HL-60 (cell line): ENCODE measurements at regions not wholly inside any gene's neighbourhood (a gene's known extent, or its start where the extent isn't known, plus 50 kb on each side); places are given as distances from the start of the nearest gene placed in this dataset.

Source experiments
- DNase-seq, 2 experiments: peaks; one replicate each; pipeline ENCODE4 v3.0.0-alpha.2; 2010 to 2020; ENCODE audit warnings: low read depth in 1 of 2, low spot score in 1 of 2
- H3K27ac ChIP-seq: fragments of 250-450 bp; sonication (Bioruptor Pico); replicated peaks from 2 replicates; pipeline ENCODE4 v1.5.1; 2020; ENCODE audit warnings: mild to moderate bottlenecking, moderate library complexity
- H3K27me3 ChIP-seq: fragments of 250-450 bp; sonication (Bioruptor Pico); 2 replicates; pipeline ENCODE4 v1.5.1; 2021; ENCODE audit warnings: mild to moderate bottlenecking, moderate library complexity; ENCODE audit not compliant: insufficient read depth, poor library complexity, severe bottlenecking
- H3K4me3 ChIP-seq: replicated peaks from 2 replicates; pipeline ENCODE4 v1.5.1; 2011; ENCODE audit warnings: mild to moderate bottlenecking, control low read depth, low read length; ENCODE audit not compliant: insufficient read depth
- CTCF ChIP-seq: IDR thresholded peaks from one replicate; pipeline ENCODE4 v1.5.1; 2011; ENCODE audit warnings: low read length, control low read depth, inconsistent platforms; ENCODE audit not compliant: insufficient read depth
- GABPA ChIP-seq: IDR thresholded peaks from 2 replicates; pipeline ENCODE4 v1.6.1; 2012; ENCODE audit warnings: low read depth
- POLR2AphosphoS5 ChIP-seq: IDR thresholded peaks from 2 replicates; pipeline ENCODE4 v1.6.1; 2012; ENCODE audit warnings: low read depth
- REST ChIP-seq: IDR thresholded peaks from 2 replicates; pipeline ENCODE4 v1.6.1; 2012; ENCODE audit warnings: low read depth; ENCODE audit not compliant: insufficient replicate concordance
- SPI1 ChIP-seq: IDR thresholded peaks from 2 replicates; pipeline ENCODE4 v1.6.1; 2012; ENCODE audit warnings: low read depth, mild to moderate bottlenecking, borderline replicate concordance

DNA sequence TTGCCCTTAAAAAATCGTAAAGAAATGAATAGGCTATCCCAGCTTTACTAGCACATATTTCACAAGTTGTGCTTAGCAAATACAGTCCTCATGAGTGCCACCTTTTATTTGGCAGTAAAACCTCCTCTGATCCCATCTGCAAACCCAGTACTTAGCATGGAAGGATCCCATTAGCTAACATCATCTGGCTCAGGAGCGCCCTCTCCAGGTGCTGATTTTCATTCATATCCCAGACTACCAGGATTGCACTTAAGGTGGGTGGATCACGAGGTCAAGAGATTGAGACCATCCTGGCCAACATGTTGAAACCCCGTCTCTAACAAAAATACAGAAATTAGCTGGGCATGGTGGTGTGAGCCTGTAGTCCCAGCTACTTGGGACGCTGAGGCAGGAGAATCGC is 76.1 kb upstream of the PAX6 start:
- no peak overlapping the region for H3K4me3 ChIP-seq
- no peak for TF ChIP-seq POLR2AphosphoS5
- TF ChIP-seq SPI1 = no peak
- TF ChIP-seq REST = no peak
- no peak for DNase-seq
- no peak overlapping the region for H3K27ac ChIP-seq
- H3K27me3 ChIP-seq = no peaks in the 10 kb centered on the region

DNA sequence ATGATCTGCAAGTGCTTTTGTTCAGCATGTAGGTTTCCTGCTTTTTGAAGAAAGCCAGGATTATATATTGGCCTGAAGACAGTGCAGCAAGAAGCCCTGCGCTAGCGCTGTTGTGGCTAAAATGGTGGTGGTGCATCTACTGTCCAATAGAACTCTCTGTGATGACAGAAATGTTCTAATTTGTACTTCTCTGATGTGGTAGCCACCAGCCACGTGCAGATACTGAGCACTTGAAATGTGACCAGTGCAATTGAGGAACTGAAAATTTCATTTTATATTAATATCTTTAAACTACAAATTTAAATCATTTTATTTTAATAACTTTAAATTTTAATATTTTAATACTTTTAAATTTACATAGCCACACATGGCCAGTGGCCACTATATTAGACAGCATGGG is 73.0 kb upstream of the PAX6 start:
- Histone ChIP-seq H3K4me3 (no peak overlapping the region), H3K27me3 (no peaks in the 10 kb centered on the region), H3K27ac (no peak overlapping the region)
- DNase-seq = no peak
- TF ChIP-seq GABPA = no peak
- no peak for TF ChIP-seq POLR2AphosphoS5
- no peak for TF ChIP-seq CTCF
- no peak for TF ChIP-seq REST
- TF ChIP-seq SPI1 = no peak

GRCh38 chr11:31883435-31883834 is 72.3 kb upstream of the PAX6 start:
- Histone ChIP-seq H3K4me3 (no peak overlapping the region), H3K27me3 (no peaks in the 10 kb centered on the region), H3K27ac (no peak overlapping the region)
- no peak for DNase-seq
- TF ChIP-seq GABPA = no peak
- TF ChIP-seq CTCF = no peak
- no peak for TF ChIP-seq SPI1
- no peak for TF ChIP-seq REST
- no peak for TF ChIP-seq POLR2AphosphoS5

DNA sequence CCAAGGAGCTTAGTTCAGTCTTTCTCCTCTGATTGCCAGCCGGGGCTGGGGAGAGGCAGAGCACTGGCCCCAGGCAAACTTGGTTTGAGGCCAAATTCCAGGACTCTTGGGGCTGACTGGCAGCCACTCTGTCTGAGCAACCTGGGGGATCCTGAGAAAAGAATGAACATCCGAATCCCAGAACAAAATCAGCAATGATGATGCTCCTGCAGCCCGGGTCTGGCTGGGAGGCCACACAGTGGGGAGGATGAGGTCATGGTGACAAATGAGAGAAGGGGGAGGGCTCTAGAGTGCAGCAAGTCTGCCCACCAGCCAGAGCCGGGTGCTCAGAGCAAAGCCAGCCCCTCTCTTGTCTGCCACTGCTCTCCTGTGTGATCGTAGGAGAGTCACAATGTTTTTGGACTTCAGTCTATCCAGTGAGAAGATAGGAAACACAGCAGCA is 71.8 kb upstream of the PAX6 start:
- DNase-seq = no peak
- Histone ChIP-seq H3K27me3 (no peaks in the 10 kb centered on the region), H3K4me3 (no peak overlapping the region), H3K27ac (no peak overlapping the region)
- TF ChIP-seq REST (no peak), CTCF (no peak), POLR2AphosphoS5 (no peak), SPI1 (no peak), GABPA (no peak)
